Suppressor macrophage treated with lipopolysaccharide for 4 hours (primary cell): ENCODE measurements at regions not wholly inside any gene's neighbourhood (a gene's known extent, or its start where the extent isn't known, plus 50 kb on each side); places are given as distances from the start of the nearest gene placed in this dataset.

ENCODE experiments used
- DNase-seq: peaks from one replicate; pipeline ENCODE4 v3.0.0-alpha.2; 2020

DNA sequence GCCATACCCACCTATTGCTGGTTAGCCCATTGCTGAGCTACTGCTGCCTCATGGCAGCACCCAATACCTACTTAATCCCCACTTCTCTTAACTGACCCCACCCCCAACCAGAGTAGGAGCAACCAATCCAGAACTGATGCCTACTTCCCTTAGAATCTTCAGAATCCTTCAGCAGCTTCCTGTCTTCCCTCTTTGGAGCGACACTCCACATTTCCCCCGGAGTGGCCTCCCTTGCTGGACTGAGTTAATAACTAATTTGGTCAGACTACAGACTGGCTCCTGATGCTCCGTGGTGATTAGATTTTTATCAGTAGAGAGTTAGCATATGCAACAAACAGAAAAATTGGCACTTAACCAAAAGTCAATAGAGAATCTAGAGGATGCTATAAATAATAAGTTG is 51.2 kb upstream of the UBR2 start:
- DNase-seq, result no peak

DNA sequence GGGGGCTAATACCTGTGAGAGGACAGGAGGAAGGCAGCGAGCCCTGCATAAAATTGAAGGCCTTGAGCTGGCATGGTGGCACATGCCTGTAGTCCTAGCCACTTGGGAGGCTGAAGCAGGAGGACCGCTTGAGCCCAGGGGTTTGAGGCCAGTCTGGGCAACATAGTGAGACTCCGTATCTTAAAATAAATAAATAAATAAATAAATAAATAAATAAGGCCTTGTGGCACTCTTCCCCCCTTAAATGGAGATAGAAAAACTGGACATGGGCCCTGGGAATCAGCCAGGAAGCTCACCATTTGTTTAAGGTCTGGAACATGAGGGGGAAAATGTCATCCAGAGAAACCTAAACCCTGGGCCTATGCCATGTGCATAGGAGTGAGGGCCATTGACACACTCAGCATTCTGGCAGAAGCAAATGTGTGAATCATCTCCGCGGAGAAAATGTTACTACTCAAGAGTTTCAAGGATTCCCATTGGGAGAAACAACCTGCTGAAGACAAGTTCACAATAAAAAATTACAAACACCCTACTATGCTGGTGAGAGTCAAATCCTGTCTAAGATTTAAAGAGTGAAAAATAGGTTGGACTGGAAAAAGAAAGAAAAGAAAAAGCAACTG is 51.9 kb upstream of the UBR2 start:
- no peak for DNase-seq

DNA sequence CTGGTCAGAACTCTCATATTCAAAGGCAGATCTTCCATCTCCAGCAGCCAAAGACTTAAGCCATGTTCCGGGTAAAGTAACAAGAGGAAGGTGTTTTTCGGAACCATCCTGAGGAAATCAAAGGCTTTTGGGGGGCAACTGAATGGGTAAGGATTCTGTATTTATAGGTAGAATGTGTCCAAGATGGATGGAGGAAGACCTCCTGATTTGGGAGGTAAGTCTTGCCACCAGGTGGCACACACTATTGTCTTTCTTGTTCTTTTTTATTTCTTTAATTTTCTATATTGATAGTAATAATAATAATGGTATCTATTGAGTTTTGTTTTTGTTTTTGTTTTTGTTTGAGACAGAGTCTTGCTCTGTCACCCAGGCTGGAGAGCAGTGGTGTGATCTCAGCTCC is 53.0 kb upstream of the UBR2 start:
- DNase-seq, result no peak

DNA sequence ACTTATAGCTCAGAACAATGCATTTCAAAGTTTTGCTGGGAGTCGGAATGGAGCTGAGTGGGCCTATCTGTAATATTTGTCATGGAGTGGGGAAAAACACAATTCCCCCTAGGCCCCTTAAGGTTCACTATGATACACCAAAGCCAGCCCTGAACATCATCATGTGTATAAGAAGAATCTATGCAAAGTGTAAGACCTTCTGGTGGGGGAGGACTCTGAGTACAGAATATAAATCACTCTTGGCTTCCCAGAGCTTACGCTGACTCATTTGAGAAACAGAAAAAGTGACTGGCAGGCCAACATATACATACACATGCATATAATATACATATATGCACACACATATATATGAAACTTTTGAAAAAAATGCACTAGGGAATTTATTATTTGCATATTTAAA is 54.1 kb upstream of the UBR2 start:
- DNase-seq, result no peak

DNA sequence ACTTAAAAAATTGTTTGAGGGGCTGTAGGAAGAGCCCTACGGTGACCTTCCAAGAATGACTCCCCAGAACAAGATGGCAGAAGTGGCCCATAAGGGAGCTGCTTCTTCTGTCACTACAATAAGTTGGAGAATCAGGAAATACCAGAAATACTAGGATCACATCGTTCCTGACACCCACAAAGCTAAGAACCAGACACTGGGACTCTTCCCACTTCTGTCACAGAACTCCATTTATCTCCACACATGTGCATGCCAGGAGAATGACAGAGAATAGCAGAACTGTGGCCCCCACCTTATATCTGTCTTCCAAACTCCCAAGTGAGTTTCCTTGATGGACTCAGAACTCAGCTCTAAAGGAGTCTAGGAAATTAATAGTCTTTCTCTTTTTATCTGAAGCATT is 54.6 kb upstream of the UBR2 start:
- no peak for DNase-seq

DNA sequence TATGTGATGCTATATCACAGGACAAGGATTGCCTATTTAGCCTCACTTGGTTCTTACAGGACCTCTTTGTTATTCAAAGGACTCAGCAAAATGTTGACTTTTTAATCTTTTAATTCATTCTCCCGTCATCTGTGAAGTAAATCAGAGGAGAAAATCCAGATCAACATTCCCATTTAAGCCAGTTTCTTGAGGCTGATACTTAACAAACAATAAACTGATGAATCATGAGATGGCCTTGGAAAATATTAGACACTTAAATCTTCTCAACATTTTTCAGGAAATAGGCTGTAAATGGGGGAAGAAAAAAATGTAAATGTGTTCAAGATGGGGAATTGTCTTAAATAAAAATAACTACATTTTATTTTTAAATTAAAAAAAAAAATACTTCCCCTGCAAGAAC is 55.9 kb upstream of the UBR2 start:
- DNase-seq, result no peak

DNA sequence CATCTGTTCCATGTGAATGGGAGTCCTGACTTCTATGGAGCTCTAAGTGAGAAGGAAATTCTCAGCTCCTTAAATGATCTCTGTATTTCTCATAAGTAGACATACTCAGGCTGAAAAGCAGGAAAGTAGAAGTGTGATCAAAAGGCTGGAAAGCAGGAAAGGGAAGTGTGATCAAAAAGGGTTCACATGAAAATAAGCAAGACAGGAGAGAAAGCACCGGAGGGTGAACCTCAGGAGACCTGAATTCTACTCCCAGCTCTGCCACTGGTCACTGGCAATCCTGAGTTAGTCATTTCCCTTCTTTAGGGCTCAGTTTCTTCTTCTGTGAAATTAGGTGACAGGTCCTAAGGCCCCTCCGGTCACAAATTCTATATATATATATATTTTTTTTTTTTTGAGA is 55.5 kb upstream of the TRERF1 start:
- peak; percentile 16 for DNase-seq

DNA sequence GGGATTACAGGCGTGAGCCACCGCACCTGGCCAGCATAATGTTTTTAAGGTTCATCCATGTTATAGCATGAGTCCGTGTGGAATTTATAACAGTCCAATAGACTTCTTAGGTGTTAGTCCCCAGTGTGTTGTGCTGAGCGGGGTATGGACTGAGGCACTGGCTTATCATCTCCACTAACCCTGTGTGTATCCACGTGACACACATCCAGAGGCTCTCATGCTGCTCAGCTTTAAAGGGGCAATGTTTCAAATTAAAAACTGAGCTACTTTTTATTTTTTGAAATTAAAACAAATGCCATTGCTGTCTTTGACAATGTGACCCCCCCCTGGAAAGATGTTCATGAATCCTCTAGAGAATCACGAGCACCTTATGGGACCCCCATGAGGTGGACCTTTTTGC is 54.3 kb upstream of the TRERF1 start:
- DNase-seq, result no peak

DNA sequence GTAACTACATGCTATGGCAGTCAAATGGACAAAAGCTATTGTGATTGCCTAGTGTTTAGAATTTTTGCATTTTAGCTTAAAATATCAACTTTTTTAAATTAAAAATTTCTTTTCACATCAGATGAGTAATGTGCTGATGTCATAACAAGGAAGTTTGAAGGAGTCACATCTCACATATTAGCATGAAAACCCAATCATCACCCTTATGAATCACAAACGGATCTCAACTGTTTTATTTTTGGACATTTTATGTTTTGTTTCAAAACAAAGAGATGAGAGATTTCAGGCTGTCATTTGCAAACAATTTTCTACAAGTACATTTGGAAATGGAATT is 53.6 kb upstream of the TRERF1 start:
- DNase-seq, result peak; percentile 78

DNA sequence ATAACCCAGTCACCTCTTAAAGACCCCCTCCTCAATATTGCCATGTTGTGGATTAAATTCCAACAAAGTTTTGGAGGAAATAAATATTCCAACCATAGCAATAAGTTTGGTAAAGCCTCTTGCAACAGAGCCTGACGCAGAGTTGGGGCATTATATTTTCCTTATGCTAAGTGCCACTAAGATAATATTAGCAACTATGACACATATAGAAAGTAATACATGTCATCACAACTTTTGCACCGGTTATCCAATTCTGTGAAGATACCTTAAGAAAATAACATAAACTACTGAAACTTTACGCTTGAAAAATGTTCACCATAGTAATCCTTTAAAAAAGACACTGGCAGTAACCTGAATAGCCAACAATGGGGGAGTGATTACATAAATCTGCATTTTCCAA is 52.2 kb upstream of the TRERF1 start:
- peak; percentile 49 for DNase-seq

DNA sequence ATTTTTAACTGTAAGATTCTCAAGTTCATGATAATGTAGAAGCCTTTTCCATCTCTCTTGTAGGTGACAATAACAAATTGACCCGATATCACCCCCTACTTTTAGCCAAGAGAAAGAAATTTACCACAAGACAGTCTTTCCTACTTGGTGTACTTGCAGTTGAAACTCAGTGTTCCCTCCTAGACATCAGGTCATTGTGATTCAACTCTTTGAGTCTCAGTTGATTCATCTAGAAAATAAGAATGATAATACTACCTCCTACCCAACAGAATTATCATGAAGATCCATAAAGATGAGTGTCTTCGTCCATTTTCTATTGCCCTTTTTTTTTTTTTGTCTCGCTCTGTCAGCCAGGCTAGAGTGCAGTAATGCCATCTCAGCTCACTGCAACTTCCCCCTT is 51.3 kb upstream of the TRERF1 start:
- DNase-seq, result no peak

DNA sequence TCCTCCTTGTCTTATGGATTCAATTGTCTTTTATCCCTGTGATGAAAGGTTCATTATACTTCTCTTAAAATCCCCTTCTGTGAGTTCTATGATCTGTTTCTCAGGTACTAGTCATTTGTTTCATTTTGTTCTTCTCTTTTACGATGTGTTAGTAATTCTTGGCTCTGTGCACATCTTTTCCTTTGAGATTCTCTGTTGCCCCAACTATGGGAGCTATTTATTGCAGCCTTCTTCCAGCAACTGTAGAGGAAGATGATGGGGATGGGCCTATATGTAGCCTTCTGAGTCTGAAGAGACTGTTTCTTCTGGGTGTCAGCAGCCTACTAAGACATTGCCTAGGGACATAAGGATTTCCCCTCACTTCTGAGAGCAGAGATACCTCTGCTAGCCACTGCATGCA is 50.4 kb upstream of the TRERF1 start:
- no peak for DNase-seq
